B cell (primary cell): ENCODE measurements at regions not wholly inside any gene's neighbourhood (a gene's known extent, or its start where the extent isn't known, plus 50 kb on each side); places are given as distances from the start of the nearest gene placed in this dataset.

Source experiments
- EZH2 ChIP-seq: IDR thresholded peaks from 2 replicates; pipeline ENCODE4 v1.6.1; 2012; ENCODE audit warnings: borderline replicate concordance, low read depth, mild to moderate bottlenecking, moderate library complexity, low read length; ENCODE audit not compliant: insufficient read depth, poor library complexity, severe bottlenecking
- TF ChIP-seq, protein P1 (sequence below): fragments of 200-600 bp; IDR thresholded peaks from one replicate; pipeline ENCODE4 v1.8.0; 2022; ENCODE audit warnings: antibody characterized with exemption, mild to moderate bottlenecking

DNA sequence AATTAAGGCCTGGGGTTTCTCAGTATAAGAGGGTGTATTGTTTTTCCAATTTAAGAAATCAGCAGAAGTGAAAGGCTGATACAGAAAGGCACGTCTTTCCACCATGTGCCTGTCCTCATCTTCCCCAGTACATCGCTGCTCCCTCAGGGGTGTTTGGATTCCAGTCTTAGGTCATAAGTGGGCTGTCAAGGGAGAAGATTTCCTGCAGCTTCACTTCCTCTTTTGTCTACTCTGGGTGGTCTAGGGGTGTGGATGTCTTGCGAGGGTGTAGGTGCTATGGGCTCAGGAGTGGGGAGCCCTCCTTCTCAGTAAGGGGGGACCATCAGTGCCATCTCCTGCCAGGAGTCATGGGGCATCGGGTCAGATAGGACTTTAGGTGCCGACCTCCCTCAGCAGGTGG lies 999.8 kb upstream of the NCAM2 start:
- TF ChIP-seq, protein P1, sequence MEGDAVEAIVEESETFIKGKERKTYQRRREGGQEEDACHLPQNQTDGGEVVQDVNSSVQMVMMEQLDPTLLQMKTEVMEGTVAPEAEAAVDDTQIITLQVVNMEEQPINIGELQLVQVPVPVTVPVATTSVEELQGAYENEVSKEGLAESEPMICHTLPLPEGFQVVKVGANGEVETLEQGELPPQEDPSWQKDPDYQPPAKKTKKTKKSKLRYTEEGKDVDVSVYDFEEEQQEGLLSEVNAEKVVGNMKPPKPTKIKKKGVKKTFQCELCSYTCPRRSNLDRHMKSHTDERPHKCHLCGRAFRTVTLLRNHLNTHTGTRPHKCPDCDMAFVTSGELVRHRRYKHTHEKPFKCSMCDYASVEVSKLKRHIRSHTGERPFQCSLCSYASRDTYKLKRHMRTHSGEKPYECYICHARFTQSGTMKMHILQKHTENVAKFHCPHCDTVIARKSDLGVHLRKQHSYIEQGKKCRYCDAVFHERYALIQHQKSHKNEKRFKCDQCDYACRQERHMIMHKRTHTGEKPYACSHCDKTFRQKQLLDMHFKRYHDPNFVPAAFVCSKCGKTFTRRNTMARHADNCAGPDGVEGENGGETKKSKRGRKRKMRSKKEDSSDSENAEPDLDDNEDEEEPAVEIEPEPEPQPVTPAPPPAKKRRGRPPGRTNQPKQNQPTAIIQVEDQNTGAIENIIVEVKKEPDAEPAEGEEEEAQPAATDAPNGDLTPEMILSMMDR: no peak
- no peak for TF ChIP-seq EZH2
